LNCaP clone FGC (cell line): ENCODE measurements at regions not wholly inside any gene's neighbourhood (a gene's known extent, or its start where the extent isn't known, plus 50 kb on each side); places are given as distances from the start of the nearest gene placed in this dataset.

ENCODE experiments used
- DNase-seq: peaks from one replicate; pipeline ENCODE4 v3.0.0-alpha.2; 2011; ENCODE audit warnings: low read depth
- H3K4me3 ChIP-seq: 2 replicates; pipeline ENCODE4 v1.5.1; 2011; ENCODE audit warnings: mild to moderate bottlenecking, low read depth, low read length, control low read depth
- CTCF ChIP-seq: IDR thresholded peaks from 2 replicates; pipeline ENCODE4 v1.5.1; 2012; ENCODE audit warnings: mild to moderate bottlenecking; ENCODE audit not compliant: control insufficient read depth, insufficient read depth; ENCODE audit errors: extremely low read depth

GRCh38 chrX:4710618-4711433 is 997.4 kb upstream of the PRKX start:
- DNase-seq = no peak
- TF ChIP-seq CTCF = no peak
- H3K4me3 ChIP-seq = no peak overlapping the region

GRCh38 chrX:4708970-4709760 is 995.7 kb upstream of the PRKX start:
- no peak for TF ChIP-seq CTCF
- DNase-seq = no peak
- no peak overlapping the region for H3K4me3 ChIP-seq

GRCh38 chrX:4706961-4707360 is 993.5 kb upstream of the PRKX start:
- H3K4me3 ChIP-seq = no peak overlapping the region
- TF ChIP-seq CTCF = no peak
- DNase-seq = no peak

GRCh38 chrX:4690521-4690920 is 977.1 kb upstream of the PRKX start:
- no peak for TF ChIP-seq CTCF
- no peak overlapping the region for H3K4me3 ChIP-seq
- DNase-seq = no peak

- no peak for DNase-seq
- H3K4me3 ChIP-seq = no peak overlapping the region
- TF ChIP-seq CTCF = no peak
Observed at GRCh38 chrX:4682636-4683035, 969.2 kb upstream of the PRKX start.

GRCh38 chrX:4675686-4676300 is 962.3 kb upstream of the PRKX start:
- DNase-seq = no peak
- TF ChIP-seq CTCF = no peak
- no peak overlapping the region for H3K4me3 ChIP-seq
